ENCODE measurements at regions not wholly inside any gene's neighbourhood (a gene's known extent, or its start where the extent isn't known, plus 50 kb on each side); places are given as distances from the start of the nearest gene placed in this dataset.

GRCh38 chr9:87285183-87285850 is 212.3 kb upstream of the DAPK1 start:
- TF ChIP-seq POLR2A (IDR thresholded peaks at IDR 0.05): no peak
- no peak for TF ChIP-seq CTCF (IDR thresholded peaks at IDR 0.05)

Data from heart left ventricle (tissue), 13 donors.